DMS153 (cell line): ENCODE measurements at regions not wholly inside any gene's neighbourhood (a gene's known extent, or its start where the extent isn't known, plus 50 kb on each side); places are given as distances from the start of the nearest gene placed in this dataset.

Experiments used
- DNase-seq: peaks from one replicate; lab custom pipeline; 2025; lab: John Stamatoyannopoulos, UW

- no peak for DNase-seq
Observed at GRCh38 chr18:1564793-1565192, 660.1 kb downstream of the ADCYAP1 start.

- no peak for DNase-seq
Observed at GRCh38 chr18:1571206-1571605, 666.5 kb downstream of the ADCYAP1 start.

GRCh38 chr18:1573732-1574131 lies 669.1 kb downstream of the ADCYAP1 start:
- DNase-seq = no peak

GRCh38 chr18:1575084-1575483 lies 670.4 kb downstream of the ADCYAP1 start:
- DNase-seq = no peak

GRCh38 chr18:1578505-1578904 lies 673.8 kb downstream of the ADCYAP1 start:
- DNase-seq = no peak

GRCh38 chr18:1581581-1581980 lies 676.9 kb downstream of the ADCYAP1 start:
- no peak for DNase-seq

DNA sequence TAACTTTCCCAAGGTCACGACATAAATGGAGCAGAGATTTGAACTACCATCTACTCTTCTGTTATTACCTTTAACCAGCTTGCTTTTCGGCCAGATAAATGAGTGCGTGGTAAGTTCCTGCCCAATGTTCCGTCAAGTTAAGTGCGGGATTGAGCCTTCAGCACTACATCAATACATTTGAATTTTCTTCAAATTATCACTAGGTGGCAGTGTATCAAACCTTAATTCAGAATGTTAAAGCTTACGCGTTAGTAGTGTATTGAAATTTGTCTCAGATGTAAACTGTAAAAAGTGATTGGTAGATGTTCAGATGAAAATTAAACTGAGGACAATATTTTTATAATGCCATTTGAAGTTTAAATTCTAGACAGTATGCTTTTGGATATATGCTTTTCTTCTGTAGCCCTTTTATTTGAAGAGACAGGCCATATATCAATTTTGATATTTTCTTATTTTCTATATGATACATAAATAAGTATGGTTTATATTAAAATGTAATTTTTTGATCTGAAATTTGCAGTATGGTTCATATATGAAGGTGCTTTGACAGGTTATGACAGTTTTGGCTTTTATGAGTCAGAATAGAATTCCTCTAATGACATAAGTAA lies 681.3 kb downstream of the ADCYAP1 start:
- no peak for DNase-seq

DNA sequence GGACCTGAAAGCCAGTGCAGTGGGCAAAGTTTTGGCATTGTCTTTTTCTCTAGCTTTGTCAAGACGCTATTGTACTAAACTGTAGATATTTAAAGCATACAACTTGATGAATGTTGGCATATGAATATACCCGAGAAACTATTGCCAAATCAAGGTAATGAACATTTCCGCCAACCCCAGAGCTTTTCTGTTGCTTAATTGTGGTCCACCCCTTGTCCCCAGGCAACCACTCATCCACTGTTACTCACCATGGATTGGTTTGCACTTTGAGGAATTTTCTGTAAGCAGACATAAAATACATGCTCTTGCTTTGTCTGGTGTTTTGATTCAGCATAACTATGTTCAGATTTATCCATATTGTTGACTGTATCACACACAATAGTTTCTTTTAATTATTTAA lies 688.4 kb downstream of the ADCYAP1 start:
- no peak for DNase-seq

- no peak for DNase-seq
Observed at GRCh38 chr18:1595195-1595594, 690.5 kb downstream of the ADCYAP1 start.

- DNase-seq = no peak
Observed at GRCh38 chr18:1599196-1599595, 694.5 kb downstream of the ADCYAP1 start.

DNA sequence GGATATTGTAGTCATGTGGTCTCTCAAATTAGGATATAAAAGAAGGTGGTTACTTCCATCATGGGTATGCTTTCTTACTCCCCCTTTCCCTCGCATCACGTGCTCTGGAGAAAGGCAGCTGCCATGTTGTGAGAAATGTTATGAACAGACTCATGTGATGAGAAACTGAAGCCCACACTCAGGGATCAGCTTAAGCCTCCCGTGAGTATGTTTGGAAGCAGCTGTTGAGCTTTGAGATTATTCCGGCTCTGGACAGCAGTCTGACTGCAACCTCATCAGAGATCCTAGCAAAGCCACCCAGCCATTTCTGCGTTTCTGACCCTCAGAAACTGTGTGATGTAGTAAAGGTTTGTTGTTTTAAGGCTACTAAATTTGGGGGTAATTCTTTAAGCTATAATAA lies 700.1 kb downstream of the ADCYAP1 start:
- no peak for DNase-seq

DNA sequence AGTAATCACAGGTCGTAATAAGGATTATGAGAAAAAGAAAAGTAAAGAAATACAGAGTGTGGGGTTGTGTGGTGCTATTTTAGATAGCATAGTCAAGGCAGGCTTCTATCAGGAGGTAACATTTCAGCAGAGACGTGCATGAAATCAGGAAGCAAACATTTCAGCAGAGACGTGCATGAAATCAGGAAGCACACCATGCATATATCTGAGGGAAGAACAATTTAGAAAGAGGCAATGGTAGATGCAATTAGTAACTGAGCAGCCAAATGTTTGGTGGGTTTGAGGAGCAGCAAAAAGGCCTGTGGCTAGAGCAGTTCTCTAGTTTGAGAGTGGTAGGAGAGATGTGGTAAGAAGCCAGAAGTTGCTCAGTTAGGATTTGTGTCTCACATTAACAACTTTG lies 713.7 kb downstream of the ADCYAP1 start:
- no peak for DNase-seq

DNA sequence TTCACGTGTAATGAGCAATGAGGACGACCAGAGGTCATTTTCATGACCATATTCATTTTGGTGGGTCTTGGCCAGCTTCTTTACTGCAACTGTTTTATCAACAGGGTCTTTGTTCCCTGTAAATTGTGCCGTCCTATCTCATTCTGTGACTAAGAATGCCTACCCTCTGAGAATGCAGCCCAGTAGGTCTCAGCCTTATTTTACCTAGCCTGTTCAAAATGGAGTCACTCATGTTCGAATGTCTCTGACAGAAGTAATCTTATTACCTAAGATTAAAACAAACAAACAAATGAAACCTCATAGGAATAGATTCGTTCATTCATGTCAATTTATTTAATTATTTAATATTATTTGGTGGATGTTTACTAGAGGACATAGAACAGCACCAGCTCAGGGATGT lies 714.8 kb downstream of the ADCYAP1 start:
- no peak for DNase-seq

DNA sequence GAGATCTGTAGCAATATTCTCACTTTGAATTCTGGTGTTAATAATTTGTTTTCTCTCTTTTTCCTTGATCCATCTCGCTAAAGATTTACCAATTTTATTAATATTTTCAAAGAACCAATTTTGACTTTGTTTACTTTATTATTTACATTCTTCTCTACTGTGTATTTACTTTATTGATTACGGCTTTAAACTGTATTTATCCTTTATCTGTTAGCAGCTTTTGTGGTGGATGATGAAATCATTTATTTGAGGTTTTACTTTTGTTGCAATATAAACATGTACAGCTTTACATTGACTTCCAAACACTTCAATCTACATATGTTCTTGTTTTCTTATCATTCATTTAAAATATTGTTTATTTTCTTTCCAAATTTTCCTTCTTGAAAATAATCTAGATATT lies 719.9 kb downstream of the ADCYAP1 start:
- no peak for DNase-seq

DNA sequence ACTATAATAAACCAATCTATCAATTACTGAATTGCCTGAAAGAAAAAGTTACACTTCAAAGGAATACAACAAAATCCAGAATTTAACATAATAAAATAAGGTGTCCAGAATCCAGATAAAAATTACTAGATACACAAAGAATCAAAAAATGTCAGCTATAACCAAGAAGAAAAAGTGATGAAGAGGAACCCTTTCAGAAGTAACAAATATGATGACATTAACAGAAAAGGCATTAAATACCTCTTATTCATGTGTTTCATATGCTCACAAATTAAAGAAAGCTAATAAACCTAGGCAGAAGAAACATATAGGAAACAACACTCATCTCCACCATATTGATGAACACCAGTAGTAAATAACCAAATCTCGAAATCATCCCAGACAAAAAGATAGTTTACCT lies 722.8 kb downstream of the ADCYAP1 start:
- no peak for DNase-seq

GRCh38 chr18:1648712-1649111 lies 744.0 kb downstream of the ADCYAP1 start:
- no peak for DNase-seq

GRCh38 chr18:1652018-1652417 lies 747.3 kb downstream of the ADCYAP1 start:
- no peak for DNase-seq

DNA sequence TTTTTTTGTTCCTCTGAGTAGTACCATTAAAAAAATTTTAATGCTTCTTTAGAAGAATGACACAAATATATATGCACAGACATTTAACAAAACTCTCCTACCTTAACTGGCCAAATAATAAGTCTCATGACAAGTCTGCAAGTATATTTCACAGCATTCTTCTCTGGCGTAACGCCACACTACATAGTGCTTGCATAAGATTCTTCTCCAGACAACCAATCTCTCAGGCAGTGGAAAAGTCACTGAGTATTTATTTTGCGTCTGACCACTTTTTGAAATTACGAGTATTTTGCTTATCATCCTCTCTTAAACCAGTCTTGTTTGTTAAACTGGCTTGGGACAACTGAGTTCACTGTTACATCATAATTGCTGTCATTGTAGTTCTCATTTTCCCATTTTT lies 749.2 kb downstream of the ADCYAP1 start:
- no peak for DNase-seq

GRCh38 chr18:1657876-1658275 lies 753.2 kb downstream of the ADCYAP1 start:
- no peak for DNase-seq

DNA sequence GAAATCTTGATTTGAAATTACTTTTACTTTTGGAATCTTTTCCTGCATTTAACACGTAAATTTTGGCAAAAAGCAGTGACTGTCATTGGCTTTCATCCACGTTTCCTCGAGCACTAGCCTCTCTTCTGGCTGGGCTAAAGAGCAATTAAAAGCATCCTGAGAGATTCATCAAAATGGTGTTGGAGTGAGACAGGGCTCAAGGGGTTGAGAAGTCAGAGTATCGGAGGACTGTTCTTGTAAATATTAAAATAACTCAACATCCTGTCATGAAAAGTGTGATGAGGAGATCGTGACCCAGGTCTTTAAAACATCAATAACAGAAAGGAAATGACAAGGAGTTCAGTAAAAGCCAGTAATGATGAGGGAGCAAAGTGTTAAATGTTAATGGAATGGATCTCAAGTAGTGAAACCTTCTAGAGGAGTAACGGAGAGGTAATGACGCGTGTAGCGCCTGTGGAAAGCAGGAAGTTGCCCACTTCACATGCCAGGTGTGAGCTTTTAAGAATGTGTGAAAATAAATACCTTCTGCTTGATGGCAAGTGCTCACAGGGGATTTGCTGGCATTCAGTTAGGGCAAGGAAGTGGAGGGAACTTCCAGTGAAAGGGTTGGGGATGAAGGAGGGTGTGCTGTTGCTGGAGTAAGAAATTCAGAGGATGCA lies 754.4 kb downstream of the ADCYAP1 start:
- DNase-seq = peak; percentile 57

- DNase-seq = peak; percentile 2
Observed at GRCh38 chr18:1663879-1664705, 759.4 kb downstream of the ADCYAP1 start.

DNA sequence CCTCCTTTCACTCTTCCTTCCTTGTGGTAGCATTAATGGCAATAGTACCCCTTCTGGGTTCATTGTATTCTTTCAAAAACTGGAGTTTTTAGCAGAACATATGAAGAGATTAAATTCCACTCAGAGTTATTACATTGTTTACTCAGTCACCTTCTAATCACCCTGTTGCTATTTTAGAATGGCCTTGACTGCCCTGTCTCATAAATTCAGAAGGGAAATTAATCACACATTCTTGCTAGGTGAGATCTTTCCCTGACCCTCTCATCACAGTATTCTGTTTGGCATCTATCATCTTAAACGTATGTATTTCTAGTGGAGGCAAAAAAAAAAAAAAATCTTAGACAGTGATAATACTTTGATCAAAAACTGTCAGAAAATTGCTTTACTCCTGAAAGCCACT lies 760.4 kb downstream of the ADCYAP1 start:
- no peak for DNase-seq

GRCh38 chr18:1668279-1668678 lies 763.6 kb downstream of the ADCYAP1 start:
- no peak for DNase-seq
